Activated B cell treated with CpG ODN at 0.5 μM for 24 hours (primary cell): ENCODE measurements at regions not wholly inside any gene's neighbourhood (a gene's known extent, or its start where the extent isn't known, plus 50 kb on each side); places are given as distances from the start of the nearest gene placed in this dataset.

ENCODE experiments used
- ATAC-seq: fragments of 200-7000 bp; cut with Tn5 transposase; one replicate; pipeline ENCODE4 v1.10.0; 2021; ENCODE audit warnings: low read depth, mild to moderate bottlenecking, moderate library complexity
- CTCF ChIA-PET: fragments of 350-600 bp; sonication (Branson Sonifier 250); formaldehyde crosslinking; loops from one replicate; lab custom pipeline; 2021; ENCODE audit warnings: antibody characterized with exemption; lab: Charles Lee
- POLR2A ChIA-PET: fragments of 350-600 bp; sonication (Branson Sonifier 250); formaldehyde crosslinking; loops from one replicate; lab custom pipeline; 2021; ENCODE audit warnings: antibody characterized with exemption; lab: Charles Lee
- DNase-seq: peaks from one replicate; pipeline ENCODE4 v3.0.0; 2022
- H3K27ac Mint-ChIP-seq: one replicate; pipeline ENCODE4 v1.8.0; 2020; ENCODE audit warnings: mixed read lengths
- H3K27me3 Mint-ChIP-seq: one replicate; pipeline ENCODE4 v1.8.0; 2021; ENCODE audit warnings: mixed read lengths
- H3K36me3 Mint-ChIP-seq: one replicate; pipeline ENCODE4 v1.8.0; 2021; ENCODE audit warnings: low read depth, mixed read lengths
- H3K4me1 Mint-ChIP-seq: one replicate; pipeline ENCODE4 v1.8.0; 2021; ENCODE audit warnings: mixed read lengths
- H3K4me3 Mint-ChIP-seq: one replicate; pipeline ENCODE4 v1.8.0; 2020; ENCODE audit warnings: mild to moderate bottlenecking, mixed read lengths
- H3K9me3 Mint-ChIP-seq: one replicate; pipeline ENCODE4 v1.8.0; 2020; ENCODE audit warnings: mixed read lengths
- intact Hi-C: fragments of 100-400 bp; cut with micrococcal nuclease; formaldehyde crosslinking; loops from one replicate; pipeline ENCODE4 v1.15.1; 2024
- TF ChIP-seq, protein P1 (sequence below): fragments of 200-600 bp; IDR thresholded peaks from one replicate; pipeline ENCODE4 v1.8.0; 2022; ENCODE audit warnings: antibody characterized with exemption, mild to moderate bottlenecking

DNA sequence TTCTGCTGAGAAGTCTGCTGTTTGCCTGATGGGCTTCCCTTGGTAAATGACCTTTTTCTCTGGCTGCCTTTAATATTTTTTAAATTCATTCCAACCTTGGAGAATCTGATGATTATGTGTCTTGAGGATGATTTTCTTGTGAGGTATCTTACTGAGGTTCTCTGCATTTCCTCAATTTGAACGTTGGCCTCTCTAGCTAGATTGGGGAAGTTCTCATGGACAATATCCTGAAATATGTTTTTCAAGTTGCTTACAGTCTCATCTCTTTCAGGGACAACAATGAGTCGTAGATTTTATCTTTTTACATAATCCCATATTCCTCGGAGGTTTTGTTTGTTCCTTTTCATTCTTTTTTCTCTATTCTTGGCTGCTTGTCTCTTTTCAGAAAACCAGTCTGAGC lies 208.4 kb downstream of the KIF20B start:
- ChIA-PET CTCF (no interaction called here), POLR2A (no interaction called here)
- ATAC-seq (no peak), DNase-seq (no peak)
- Mint-ChIP-seq H3K9me3 (no peaks in the 10 kb centered on the region), H3K27ac (no peak overlapping the region), H3K36me3 (no peaks in the 10 kb centered on the region), H3K4me3 (no peak overlapping the region), H3K4me1 (peaks cover 30% of the 10 kb centered on the region), H3K27me3 (peaks cover 4% of the 10 kb centered on the region)
- intact Hi-C loops: no loop called here
- TF ChIP-seq, protein P1, sequence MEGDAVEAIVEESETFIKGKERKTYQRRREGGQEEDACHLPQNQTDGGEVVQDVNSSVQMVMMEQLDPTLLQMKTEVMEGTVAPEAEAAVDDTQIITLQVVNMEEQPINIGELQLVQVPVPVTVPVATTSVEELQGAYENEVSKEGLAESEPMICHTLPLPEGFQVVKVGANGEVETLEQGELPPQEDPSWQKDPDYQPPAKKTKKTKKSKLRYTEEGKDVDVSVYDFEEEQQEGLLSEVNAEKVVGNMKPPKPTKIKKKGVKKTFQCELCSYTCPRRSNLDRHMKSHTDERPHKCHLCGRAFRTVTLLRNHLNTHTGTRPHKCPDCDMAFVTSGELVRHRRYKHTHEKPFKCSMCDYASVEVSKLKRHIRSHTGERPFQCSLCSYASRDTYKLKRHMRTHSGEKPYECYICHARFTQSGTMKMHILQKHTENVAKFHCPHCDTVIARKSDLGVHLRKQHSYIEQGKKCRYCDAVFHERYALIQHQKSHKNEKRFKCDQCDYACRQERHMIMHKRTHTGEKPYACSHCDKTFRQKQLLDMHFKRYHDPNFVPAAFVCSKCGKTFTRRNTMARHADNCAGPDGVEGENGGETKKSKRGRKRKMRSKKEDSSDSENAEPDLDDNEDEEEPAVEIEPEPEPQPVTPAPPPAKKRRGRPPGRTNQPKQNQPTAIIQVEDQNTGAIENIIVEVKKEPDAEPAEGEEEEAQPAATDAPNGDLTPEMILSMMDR: no peak

- intact Hi-C loops: no loop called here
- no peak overlapping the region for H3K27ac Mint-ChIP-seq
- peaks cover 21% of the 10 kb centered on the region for H3K4me1 Mint-ChIP-seq
- H3K9me3 Mint-ChIP-seq: no peaks in the 10 kb centered on the region
- H3K4me3 Mint-ChIP-seq: no peak overlapping the region
- ATAC-seq: no peak
- no peaks in the 10 kb centered on the region for H3K27me3 Mint-ChIP-seq
- TF ChIP-seq, protein P1: no peak
- DNase-seq: no peak
- peaks cover 2% of the 10 kb centered on the region for H3K36me3 Mint-ChIP-seq
- POLR2A ChIA-PET: no interaction called here
- CTCF ChIA-PET: no interaction called here
Observed at GRCh38 chr10:89915021-89915420, 213.6 kb downstream of the KIF20B start.

GRCh38 chr10:89915968-89916367 lies 214.6 kb downstream of the KIF20B start:
- ATAC-seq (no peak), DNase-seq (no peak)
- peaks cover 16% of the 10 kb centered on the region for H3K4me1 Mint-ChIP-seq
- TF ChIP-seq, protein P1: no peak
- ChIA-PET POLR2A (no interaction called here), CTCF (no interaction called here)
- no peak overlapping the region for H3K4me3 Mint-ChIP-seq
- intact Hi-C loops: no loop called here
- H3K27ac Mint-ChIP-seq: no peak overlapping the region
- H3K36me3 Mint-ChIP-seq: peaks cover 2% of the 10 kb centered on the region
- no peaks in the 10 kb centered on the region for H3K9me3 Mint-ChIP-seq
- H3K27me3 Mint-ChIP-seq: no peaks in the 10 kb centered on the region

DNA sequence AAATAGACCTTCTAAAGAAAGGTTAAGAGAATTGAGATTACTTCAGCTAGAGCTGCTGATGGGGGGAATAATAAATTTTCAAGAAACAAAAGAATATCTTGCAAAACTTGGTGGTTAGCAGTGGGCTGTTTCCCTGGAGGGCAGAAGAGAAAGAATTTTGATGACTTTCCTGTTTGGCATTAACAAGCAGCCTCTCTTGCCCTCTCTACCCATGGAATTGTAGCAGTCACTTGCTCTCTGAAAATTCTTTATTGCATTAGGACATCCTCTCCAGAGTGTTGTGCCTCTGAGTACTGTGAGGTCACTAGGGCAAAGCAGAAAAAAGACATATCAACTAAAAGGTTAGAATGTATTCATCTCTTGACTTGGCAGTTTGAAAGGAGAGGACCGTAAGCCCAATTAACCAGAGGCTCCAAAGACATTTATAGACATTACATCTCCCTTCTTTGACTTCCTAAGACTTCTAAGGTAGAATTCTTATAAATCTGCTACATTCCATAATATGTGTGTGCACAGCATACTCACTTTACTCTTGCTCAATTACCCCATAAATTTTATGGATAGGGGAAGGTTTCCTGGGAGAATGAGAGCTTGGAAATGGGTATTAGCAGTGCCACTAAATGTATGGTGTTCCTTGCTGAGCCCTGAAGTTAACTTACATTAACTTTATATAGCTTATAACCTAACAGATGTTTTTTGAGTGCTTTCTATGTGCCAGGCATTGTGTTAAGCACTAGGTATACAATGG lies 215.3 kb downstream of the KIF20B start:
- DNase-seq (no peak), ATAC-seq (no peak)
- peaks cover 2% of the 10 kb centered on the region for H3K36me3 Mint-ChIP-seq
- H3K9me3 Mint-ChIP-seq: no peaks in the 10 kb centered on the region
- ChIA-PET POLR2A (no interaction called here), CTCF (no interaction called here)
- H3K4me3 Mint-ChIP-seq: no peak overlapping the region
- TF ChIP-seq, protein P1: no peak
- peaks cover 9% of the 10 kb centered on the region for H3K4me1 Mint-ChIP-seq
- intact Hi-C loops: no loop called here
- H3K27ac Mint-ChIP-seq: no peak overlapping the region
- H3K27me3 Mint-ChIP-seq: no peaks in the 10 kb centered on the region

- intact Hi-C loops: no loop called here
- Mint-ChIP-seq H3K36me3 (peaks cover 2% of the 10 kb centered on the region), H3K4me1 (no peaks in the 10 kb centered on the region), H3K27me3 (no peaks in the 10 kb centered on the region), H3K9me3 (no peaks in the 10 kb centered on the region), H3K4me3 (no peak overlapping the region), H3K27ac (no peak overlapping the region)
- DNase-seq (no peak), ATAC-seq (no peak)
- CTCF ChIA-PET: interaction anchor here (1.0 kb wide), 1 partner anchor 15 kb away, joined by 3 read pairs; no protein-coding TSS in a partner anchor
- TF ChIP-seq, protein P1: no peak
- POLR2A ChIA-PET: no interaction called here
Observed at GRCh38 chr10:89921403-89921802, 220.0 kb downstream of the KIF20B start.
